HCT116 (cell line): ENCODE measurements at regions not wholly inside any gene's neighbourhood (a gene's known extent, or its start where the extent isn't known, plus 50 kb on each side); places are given as distances from the start of the nearest gene placed in this dataset.

Experiments
- ATAC-seq: fragments of 200-7000 bp; cut with Tn5 transposase; 2 replicates; pipeline ENCODE4 v1.9.1; 2020; ENCODE audit warnings: mild to moderate bottlenecking, moderate library complexity
- BruUV-seq: library from RNA; stranded (reverse); fragments of 400-500 nt; replicated peaks from 2 replicates; lab custom pipeline; 2021; lab: Mats Ljungman, UMichigan
- CTCF ChIA-PET: fragments of 300-600 bp; sonication (Branson Sonifier 250); formaldehyde crosslinking; loops from one replicate; lab custom pipeline; 2021; ENCODE audit warnings: antibody characterized with exemption; lab: Charles Lee
- POLR2A ChIA-PET: fragments of 300-600, 350-600 bp; sonication (Branson Sonifier 250); formaldehyde crosslinking; loops from one replicate; lab custom pipeline; 2021; ENCODE audit warnings: antibody characterized with exemption; lab: Charles Lee
- RAD21 ChIA-PET, 2 experiments: fragments of 300-600 bp; sonication (Branson Sonifier 250); formaldehyde crosslinking; loops; one replicate each; lab custom pipeline; 2023; ENCODE audit warnings: low total read pairs in 2 of 2; ENCODE audit not compliant: uncharacterized antibody in 2 of 2, unreplicated experiment in 2 of 2, low non-redundant PET in 1 of 2; lab: Charles Lee
- DNase-seq: peaks from one replicate; pipeline ENCODE4 v3.0.0-alpha.2; 2010; ENCODE audit warnings: low read depth, low spot score
- H2AFZ ChIP-seq: fragments of 200-600 bp; shearing (Covaris generic), sonication (generic); 2 replicates; pipeline ENCODE4 v1.6.1; 2017; ENCODE audit warnings: low read depth, mixed run types, mixed read lengths, antibody characterized with exemption, low read length; ENCODE audit not compliant: poor library complexity, severe bottlenecking
- H3K27ac ChIP-seq: 2 replicates; pipeline ENCODE4 v1.5.1; 2012; ENCODE audit warnings: low read depth, low read length
- H3K27me3 ChIP-seq: fragments of 200-600 bp; sonication (generic); 2 replicates; pipeline ENCODE4 v1.6.1; 2016; ENCODE audit warnings: mixed run types, low read length, mixed read lengths; ENCODE audit not compliant: insufficient read depth
- H3K36me3 ChIP-seq, 2 experiments: fragments of 200-500 bp in 1 of 2; fragments of 200-600 bp in 1 of 2; sonication (Bioruptor generic) in 1 of 2; sonication (generic) in 1 of 2; 2 replicates each; pipeline versions ENCODE4 v1.5.1 to v1.6.1; 2014 to 2016; ENCODE audit warnings: low read length in 2 of 2, inconsistent platforms in 1 of 2, mixed read lengths in 1 of 2, mixed run types in 1 of 2; ENCODE audit not compliant: insufficient read depth in 2 of 2, control insufficient read depth in 1 of 2
- H3K4me1 ChIP-seq, 2 experiments: fragments of 200-600 bp in 1 of 2; sonication (generic) in 1 of 2; 2 replicates each; pipeline versions ENCODE4 v1.5.1 to v1.6.1; 2012 to 2017; ENCODE audit warnings: low read length in 2 of 2, inconsistent platforms in 1 of 2, mild to moderate bottlenecking in 1 of 2, mixed read lengths in 1 of 2, mixed run types in 1 of 2, moderate library complexity in 1 of 2; ENCODE audit not compliant: insufficient read depth in 2 of 2, control insufficient read depth in 1 of 2
- H3K4me2 ChIP-seq: fragments of 200-600 bp; sonication (generic); 2 replicates; pipeline ENCODE4 v1.6.1; 2017; ENCODE audit warnings: mixed run types, low read length, mixed read lengths
- H3K4me3 ChIP-seq, 2 experiments: fragments of 200-600 bp in 1 of 2; sonication (generic) in 1 of 2; replicated peaks in 1 of 2; 2 replicates each; pipeline ENCODE4 v1.5.1; 2011 to 2016; ENCODE audit warnings: low read length in 2 of 2, control low read depth in 1 of 2, low read depth in 1 of 2, mild to moderate bottlenecking in 1 of 2, mixed read lengths in 1 of 2, mixed run types in 1 of 2
- H3K79me2 ChIP-seq: fragments of 200-600 bp; sonication (generic); 2 replicates; pipeline ENCODE4 v1.6.1; 2017; ENCODE audit warnings: mild to moderate bottlenecking, mixed run types, low read length, moderate library complexity, mixed read lengths; ENCODE audit not compliant: insufficient read depth
- H3K9ac ChIP-seq: fragments of 200-600 bp; sonication (generic); 2 replicates; pipeline ENCODE4 v1.6.1; 2016; ENCODE audit warnings: low read length, mixed read lengths
- H3K9me2 ChIP-seq: fragments of 200-600 bp; sonication (generic), shearing (Covaris generic); 2 replicates; pipeline ENCODE4 v1.6.1; 2017; ENCODE audit warnings: mixed run types, mild to moderate bottlenecking, moderate library complexity; ENCODE audit not compliant: insufficient read depth
- H3K9me3 ChIP-seq, 2 experiments: fragments of 200-500 bp in 1 of 2; fragments of 200-600 bp in 1 of 2; sonication (Bioruptor generic) in 1 of 2; sonication (generic) in 1 of 2; 2 replicates each; pipeline ENCODE4 v1.6.1; 2014 to 2017; ENCODE audit warnings: low read length in 2 of 2, mixed read lengths in 2 of 2, inconsistent platforms in 1 of 2, low read depth in 1 of 2, mild to moderate bottlenecking in 1 of 2, mixed run types in 1 of 2, moderate library complexity in 1 of 2; ENCODE audit not compliant: control insufficient read depth in 1 of 2, insufficient read depth in 1 of 2
- H4K20me1 ChIP-seq: fragments of 200-600 bp; sonication (generic), shearing (Covaris generic); 2 replicates; pipeline ENCODE4 v1.6.1; 2017; ENCODE audit warnings: mixed run types, mild to moderate bottlenecking, moderate library complexity; ENCODE audit not compliant: insufficient read depth
- CBX3 ChIP-seq: IDR thresholded peaks from 2 replicates; pipeline ENCODE4 v1.6.1; 2012; ENCODE audit warnings: low read depth
- ELF1 ChIP-seq: IDR thresholded peaks from 2 replicates; pipeline ENCODE4 v1.6.1; 2012; ENCODE audit warnings: low read depth, borderline replicate concordance
- EZH2phosphoT487 ChIP-seq: fragments of 200-600 bp; IDR thresholded peaks from 2 replicates; pipeline ENCODE4 v1.6.1; 2018; ENCODE audit warnings: antibody characterized with exemption, borderline replicate concordance
- FOSL1 ChIP-seq: IDR thresholded peaks from 2 replicates; pipeline ENCODE4 v1.6.1; 2012; ENCODE audit warnings: low read depth
- SRF ChIP-seq: IDR thresholded peaks from 2 replicates; pipeline ENCODE4 v1.6.1; 2012; ENCODE audit warnings: low read depth
- TCF7L2 ChIP-seq: IDR thresholded peaks from 2 replicates; pipeline ENCODE4 v1.7.0; 2011; ENCODE audit warnings: borderline replicate concordance, inconsistent platforms; ENCODE audit not compliant: insufficient read depth, insufficient read length; ENCODE audit errors: extremely low read depth
- YY1 ChIP-seq: IDR thresholded peaks from 2 replicates; pipeline ENCODE4 v1.6.1; 2011; ENCODE audit warnings: low read length, low read depth, moderate library complexity, mild to moderate bottlenecking; ENCODE audit not compliant: insufficient replicate concordance; ENCODE audit errors: extremely low read depth
- intact Hi-C: fragments of 100-400 bp; cut with micrococcal nuclease; formaldehyde crosslinking; loops from 2 replicates; pipeline ENCODE4 v1.10.0; 2022
- TF ChIP-seq, protein P1 (sequence below): IDR thresholded peaks from 2 replicates; pipeline ENCODE4 v1.6.1; 2012; ENCODE audit warnings: low read depth

DNA sequence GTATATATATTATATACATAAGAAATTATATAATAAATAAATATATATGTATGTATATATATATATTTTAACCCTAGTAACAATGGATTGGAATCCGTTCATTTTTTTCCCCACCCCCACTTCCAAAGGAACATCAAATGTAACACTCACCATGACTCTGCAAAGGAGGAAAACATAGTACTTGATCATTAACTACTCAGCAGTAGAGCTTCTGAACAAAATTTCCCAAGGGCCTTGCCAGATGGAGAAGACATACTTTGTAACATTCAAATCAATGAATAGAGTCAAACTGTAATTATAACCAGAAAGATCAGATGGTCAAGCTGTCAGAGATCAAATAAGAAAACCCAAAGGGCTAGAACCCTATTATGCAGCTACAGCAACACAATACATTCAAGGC, 126.0 kb upstream of the CNTN1 start:
- H3K4me1 ChIP-seq, result no peaks in the 10 kb centered on the region
- RAD21 ChIA-PET, result interaction anchor here in 1 of 2 experiments (0.7 kb wide), 1 partner anchor 100 kb away, joined by 3 read pairs; no protein-coding TSS in a partner anchor
- H3K27ac ChIP-seq, result no peak overlapping the region
- no peaks in the 10 kb centered on the region for H3K36me3 ChIP-seq
- intact Hi-C loops, result loop anchor here (5.0 kb wide), 1 partner anchor 239 kb away; no protein-coding TSS in a partner anchor
- no peaks in the 10 kb centered on the region for H3K9me3 ChIP-seq
- CTCF ChIA-PET, result no interaction called here
- H3K79me2 ChIP-seq, result no peaks in the 10 kb centered on the region
- DNase-seq (no peak), ATAC-seq (no peak)
- H3K4me2 ChIP-seq, result no peak overlapping the region
- no peaks in the 10 kb centered on the region for H3K9me2 ChIP-seq
- POLR2A ChIA-PET, result no interaction called here
- no peak for TF ChIP-seq TCF7L2
- TF ChIP-seq SRF, result no peak
- TF ChIP-seq FOSL1, result no peak
- no peak for TF ChIP-seq CBX3
- TF ChIP-seq, protein P1, sequence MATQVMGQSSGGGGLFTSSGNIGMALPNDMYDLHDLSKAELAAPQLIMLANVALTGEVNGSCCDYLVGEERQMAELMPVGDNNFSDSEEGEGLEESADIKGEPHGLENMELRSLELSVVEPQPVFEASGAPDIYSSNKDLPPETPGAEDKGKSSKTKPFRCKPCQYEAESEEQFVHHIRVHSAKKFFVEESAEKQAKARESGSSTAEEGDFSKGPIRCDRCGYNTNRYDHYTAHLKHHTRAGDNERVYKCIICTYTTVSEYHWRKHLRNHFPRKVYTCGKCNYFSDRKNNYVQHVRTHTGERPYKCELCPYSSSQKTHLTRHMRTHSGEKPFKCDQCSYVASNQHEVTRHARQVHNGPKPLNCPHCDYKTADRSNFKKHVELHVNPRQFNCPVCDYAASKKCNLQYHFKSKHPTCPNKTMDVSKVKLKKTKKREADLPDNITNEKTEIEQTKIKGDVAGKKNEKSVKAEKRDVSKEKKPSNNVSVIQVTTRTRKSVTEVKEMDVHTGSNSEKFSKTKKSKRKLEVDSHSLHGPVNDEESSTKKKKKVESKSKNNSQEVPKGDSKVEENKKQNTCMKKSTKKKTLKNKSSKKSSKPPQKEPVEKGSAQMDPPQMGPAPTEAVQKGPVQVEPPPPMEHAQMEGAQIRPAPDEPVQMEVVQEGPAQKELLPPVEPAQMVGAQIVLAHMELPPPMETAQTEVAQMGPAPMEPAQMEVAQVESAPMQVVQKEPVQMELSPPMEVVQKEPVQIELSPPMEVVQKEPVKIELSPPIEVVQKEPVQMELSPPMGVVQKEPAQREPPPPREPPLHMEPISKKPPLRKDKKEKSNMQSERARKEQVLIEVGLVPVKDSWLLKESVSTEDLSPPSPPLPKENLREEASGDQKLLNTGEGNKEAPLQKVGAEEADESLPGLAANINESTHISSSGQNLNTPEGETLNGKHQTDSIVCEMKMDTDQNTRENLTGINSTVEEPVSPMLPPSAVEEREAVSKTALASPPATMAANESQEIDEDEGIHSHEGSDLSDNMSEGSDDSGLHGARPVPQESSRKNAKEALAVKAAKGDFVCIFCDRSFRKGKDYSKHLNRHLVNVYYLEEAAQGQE, result no peak
- TF ChIP-seq EZH2phosphoT487, result no peak
- TF ChIP-seq ELF1, result no peak
- no peak for TF ChIP-seq YY1
- H3K27me3 ChIP-seq, result no peaks in the 10 kb centered on the region
- no peak overlapping the region for H3K9ac ChIP-seq
- H4K20me1 ChIP-seq, result no peaks in the 10 kb centered on the region
- no peak overlapping the region for H2AFZ ChIP-seq
- no TSS peak for BruUV-seq
- H3K4me3 ChIP-seq, result no peak overlapping the region
